Erythroblast (primary cell): ENCODE measurements at regions not wholly inside any gene's neighbourhood (a gene's known extent, or its start where the extent isn't known, plus 50 kb on each side); places are given as distances from the start of the nearest gene placed in this dataset.

Source experiments
- GATA1 ChIP-seq: IDR thresholded peaks from 2 replicates; pipeline ENCODE4 v1.6.1; 2011; ENCODE audit warnings: low read depth, mild to moderate bottlenecking, control low read depth, low read length, moderate library complexity
- POLR2A ChIP-seq: IDR thresholded peaks from 2 replicates; pipeline ENCODE4 v1.6.1; 2011; ENCODE audit warnings: mild to moderate bottlenecking, low read length

DNA sequence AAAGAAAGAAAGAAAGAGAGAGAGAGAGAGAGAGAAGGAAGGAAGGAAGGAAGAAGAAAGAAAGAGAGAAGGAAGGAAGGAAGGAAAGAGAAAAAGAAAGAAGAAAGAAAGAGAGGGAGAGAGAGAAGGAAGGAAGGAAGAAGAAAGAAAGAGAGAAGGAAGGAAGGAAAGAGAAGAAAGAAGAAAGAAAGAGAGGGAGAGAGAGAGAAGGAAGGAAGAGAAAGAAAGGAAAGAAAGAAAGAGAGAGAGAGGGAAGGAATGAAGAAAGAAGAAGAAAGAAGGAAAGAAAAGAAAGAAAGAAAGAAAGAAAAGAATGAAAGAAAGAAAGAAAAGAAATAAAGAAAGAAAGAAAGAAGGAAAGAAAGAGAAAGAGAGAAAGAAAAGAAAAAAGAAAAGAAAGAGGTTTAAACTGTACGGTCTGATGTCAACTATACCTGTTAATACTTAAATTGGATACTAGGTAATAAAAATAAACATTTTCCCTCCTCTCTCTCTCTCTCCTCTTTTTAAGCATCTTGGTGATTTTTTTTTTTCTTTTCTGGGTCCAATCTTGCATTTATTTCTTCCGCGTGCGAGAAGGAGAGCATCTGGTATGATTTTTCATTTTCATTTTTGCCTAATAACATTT, 93.8 kb downstream of the CRLF2 start:
- TF ChIP-seq POLR2A (no peak), GATA1 (no peak)
